Mononuclear cell (primary cell): ENCODE measurements at regions not wholly inside any gene's neighbourhood (a gene's known extent, or its start where the extent isn't known, plus 50 kb on each side); places are given as distances from the start of the nearest gene placed in this dataset.
"Not testable (repeated sequence)": the region's sequence is repeated elsewhere in the genome, so short reads cannot be mapped to it uniquely, and the experiment has no call there.

ENCODE experiments used
- H3K27me3 ChIP-seq: 2 replicates; pipeline ENCODE4 v1.6.0; 2011; ENCODE audit warnings: low read length, control low read depth; ENCODE audit not compliant: insufficient read depth
- H3K4me1 ChIP-seq: 2 replicates; pipeline ENCODE4 v1.5.1; 2011; ENCODE audit warnings: mild to moderate bottlenecking, low read length, control low read depth; ENCODE audit not compliant: insufficient read depth
- H3K4me3 ChIP-seq: 2 replicates; pipeline ENCODE4 v1.5.1; 2011; ENCODE audit warnings: mild to moderate bottlenecking, low read length, moderate library complexity
- H3K9me3 ChIP-seq: 2 replicates; pipeline ENCODE4 v1.5.1; 2011; ENCODE audit warnings: low read depth, mild to moderate bottlenecking, control low read depth, low read length

DNA sequence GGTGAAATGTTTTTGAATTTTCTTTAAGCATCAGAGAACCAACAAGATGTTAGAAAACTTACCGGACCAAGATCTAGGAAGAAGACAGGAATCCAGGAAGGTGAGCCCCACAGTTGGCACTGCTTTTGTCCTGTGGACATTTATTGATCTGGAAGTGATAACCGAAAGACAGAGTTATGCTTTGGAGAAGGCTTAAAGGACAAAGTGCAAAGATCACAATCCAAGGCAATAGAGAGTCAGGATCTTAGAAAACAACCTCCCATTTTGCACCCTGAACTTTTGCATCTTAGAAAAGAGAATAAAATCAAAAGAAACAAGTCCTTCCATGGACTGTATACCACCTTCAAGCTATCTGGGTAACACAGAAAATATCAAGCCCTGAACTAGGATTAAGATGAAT, 129.4 kb upstream of the SRD5A2 start:
- Histone ChIP-seq H3K9me3 (no peaks in the 10 kb centered on the region), H3K4me1 (no peaks in the 10 kb centered on the region), H3K4me3 (no peak overlapping the region)

DNA sequence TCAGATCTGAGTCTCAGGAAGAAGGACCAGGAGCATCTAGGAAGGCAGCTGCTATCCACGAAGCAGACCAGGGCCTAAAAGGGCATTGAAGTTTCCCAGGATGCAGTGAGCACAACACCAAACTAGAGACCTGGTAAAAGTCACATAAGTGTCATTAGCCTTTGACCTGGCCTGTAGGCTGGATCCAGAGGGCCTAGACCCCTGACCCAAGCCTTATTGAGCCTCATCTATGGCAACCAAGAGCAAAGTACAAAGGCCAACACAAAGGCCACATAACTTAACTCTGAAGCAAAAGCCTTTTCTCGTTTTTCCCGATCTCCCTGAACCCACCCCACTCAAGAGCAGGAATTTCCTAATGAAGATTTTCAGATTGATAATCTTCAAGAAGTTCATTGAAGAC, 127.3 kb upstream of the SRD5A2 start:
- Histone ChIP-seq H3K27me3 (no peaks in the 10 kb centered on the region), H3K9me3 (no peaks in the 10 kb centered on the region), H3K4me3 (no peak overlapping the region), H3K4me1 (no peaks in the 10 kb centered on the region)

More for the DNA sequence above, 129.4 kb upstream of the SRD5A2 start:
- H3K27me3 ChIP-seq: peaks cover 3% of the 10 kb centered on the region

DNA sequence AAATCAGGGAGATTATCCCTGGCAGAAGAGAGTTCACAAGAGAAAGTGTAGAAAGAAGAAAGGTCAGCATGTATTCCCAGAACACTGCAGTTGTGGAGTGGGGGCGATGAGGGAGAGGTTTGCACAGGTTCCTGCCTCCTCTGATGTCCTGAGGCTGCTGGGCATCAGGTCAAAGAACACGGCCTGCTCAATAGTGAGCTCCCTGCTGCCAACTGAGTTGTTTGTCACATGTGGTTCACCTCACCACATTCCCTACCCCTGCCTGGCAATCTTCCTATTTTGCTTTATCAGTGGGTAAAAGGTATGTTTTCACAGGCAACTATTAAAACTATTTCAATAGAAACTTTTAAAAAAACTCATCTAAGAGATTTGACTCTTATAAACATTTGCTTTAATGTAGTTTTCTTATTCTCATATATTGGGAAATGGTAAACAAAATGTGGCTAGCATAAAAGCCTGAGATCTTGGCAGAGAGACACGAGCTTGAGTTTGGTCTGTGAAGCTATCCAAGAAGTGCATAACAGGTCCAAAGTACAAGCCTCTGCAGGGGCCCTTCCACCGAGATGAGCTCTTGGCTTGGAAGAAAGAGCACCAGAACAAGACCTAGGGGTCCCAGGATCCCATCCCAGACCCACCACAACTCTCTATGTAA, 123.9 kb upstream of the SRD5A2 start:
- no peaks in the 10 kb centered on the region for H3K4me1 ChIP-seq
- peaks cover 5% of the 10 kb centered on the region for H3K9me3 ChIP-seq
- H3K27me3 ChIP-seq: no peaks in the 10 kb centered on the region
- H3K4me3 ChIP-seq: no peak overlapping the region

- H3K4me3 ChIP-seq: no peak overlapping the region
- H3K4me1 ChIP-seq: no peaks in the 10 kb centered on the region
- H3K9me3 ChIP-seq: peaks cover 18% of the 10 kb centered on the region
- no peaks in the 10 kb centered on the region for H3K27me3 ChIP-seq
Observed at GRCh38 chr2:31703253-31703652, 122.5 kb upstream of the SRD5A2 start.

- Histone ChIP-seq H3K4me1 (no peaks in the 10 kb centered on the region), H3K4me3 (no peak overlapping the region), H3K9me3 (peaks cover 53% of the 10 kb centered on the region), H3K27me3 (no peaks in the 10 kb centered on the region)
Observed at GRCh38 chr2:31698722-31699121, 118.0 kb upstream of the SRD5A2 start.

GRCh38 chr2:31696068-31696467, 115.3 kb upstream of the SRD5A2 start:
- Histone ChIP-seq H3K9me3 (peaks cover 69% of the 10 kb centered on the region), H3K4me1 (no peaks in the 10 kb centered on the region), H3K27me3 (no peaks in the 10 kb centered on the region), H3K4me3 (no peak overlapping the region)

- no peaks in the 10 kb centered on the region for H3K4me1 ChIP-seq
- H3K27me3 ChIP-seq: no peaks in the 10 kb centered on the region
- H3K9me3 ChIP-seq: peaks cover 66% of the 10 kb centered on the region
- H3K4me3 ChIP-seq: no peak overlapping the region
Observed at GRCh38 chr2:31694444-31694843, 113.7 kb upstream of the SRD5A2 start.

- H3K9me3 ChIP-seq: peaks cover 62% of the 10 kb centered on the region
- H3K4me3 ChIP-seq: no peak overlapping the region
- H3K27me3 ChIP-seq: no peaks in the 10 kb centered on the region
- no peaks in the 10 kb centered on the region for H3K4me1 ChIP-seq
Observed at GRCh38 chr2:31693882-31694281, 113.1 kb upstream of the SRD5A2 start.

GRCh38 chr2:31688282-31688681, 107.5 kb upstream of the SRD5A2 start:
- Histone ChIP-seq H3K27me3 (no peaks in the 10 kb centered on the region), H3K4me1 (no peaks in the 10 kb centered on the region), H3K9me3 (peaks cover 16% of the 10 kb centered on the region), H3K4me3 (no peak overlapping the region)

GRCh38 chr2:31683506-31683905, 102.8 kb upstream of the SRD5A2 start:
- H3K4me3 ChIP-seq, H3K4me1 ChIP-seq, H3K27me3 ChIP-seq, H3K9me3 ChIP-seq: not testable (repeated sequence)

DNA sequence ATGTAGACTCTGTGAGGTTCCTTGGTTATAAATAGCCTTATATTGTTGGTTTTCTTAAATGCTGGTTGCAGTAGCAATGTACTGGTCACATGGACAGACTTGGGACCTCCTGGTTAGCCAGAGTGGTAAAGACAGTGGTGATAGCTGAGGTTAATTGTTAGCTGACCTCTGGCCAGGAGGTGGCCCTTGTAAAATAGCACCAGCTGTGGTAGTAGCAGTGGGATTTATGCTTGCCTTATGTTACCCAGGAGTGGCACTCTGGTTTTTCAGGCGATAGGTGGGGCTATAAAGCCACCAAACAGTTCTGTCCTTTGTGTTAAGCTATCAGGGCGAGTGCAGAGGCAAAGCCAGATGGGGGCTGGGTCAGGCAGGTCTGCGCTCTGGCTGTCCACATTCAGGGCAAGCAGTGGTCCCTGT, 94.8 kb upstream of the SRD5A2 start:
- Histone ChIP-seq H3K9me3 (peaks cover 18% of the 10 kb centered on the region), H3K27me3 (peaks cover 2% of the 10 kb centered on the region), H3K4me3 (no peak overlapping the region), H3K4me1 (no peaks in the 10 kb centered on the region)

DNA sequence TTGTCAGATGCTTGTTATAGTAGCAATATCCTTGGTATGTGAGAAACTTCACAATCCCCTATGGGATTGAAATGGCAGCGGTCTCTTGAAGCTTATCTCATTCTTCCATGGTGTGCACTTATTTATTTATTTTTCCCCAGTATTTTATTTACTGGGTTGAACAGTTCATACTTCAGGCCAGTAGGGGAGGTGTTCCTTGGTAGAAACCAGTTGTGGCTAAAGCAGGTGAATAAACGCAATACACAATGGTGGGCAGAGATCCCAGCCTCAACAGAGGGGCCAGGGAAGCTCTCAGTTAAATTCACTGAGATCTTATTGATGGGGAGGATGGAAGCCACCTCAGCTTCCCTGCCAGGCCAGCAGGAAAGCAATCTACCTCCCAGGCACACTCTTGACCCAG, 93.7 kb upstream of the SRD5A2 start:
- H3K4me3 ChIP-seq: no peak overlapping the region
- peaks cover 2% of the 10 kb centered on the region for H3K27me3 ChIP-seq
- no peaks in the 10 kb centered on the region for H3K4me1 ChIP-seq
- peaks cover 18% of the 10 kb centered on the region for H3K9me3 ChIP-seq

DNA sequence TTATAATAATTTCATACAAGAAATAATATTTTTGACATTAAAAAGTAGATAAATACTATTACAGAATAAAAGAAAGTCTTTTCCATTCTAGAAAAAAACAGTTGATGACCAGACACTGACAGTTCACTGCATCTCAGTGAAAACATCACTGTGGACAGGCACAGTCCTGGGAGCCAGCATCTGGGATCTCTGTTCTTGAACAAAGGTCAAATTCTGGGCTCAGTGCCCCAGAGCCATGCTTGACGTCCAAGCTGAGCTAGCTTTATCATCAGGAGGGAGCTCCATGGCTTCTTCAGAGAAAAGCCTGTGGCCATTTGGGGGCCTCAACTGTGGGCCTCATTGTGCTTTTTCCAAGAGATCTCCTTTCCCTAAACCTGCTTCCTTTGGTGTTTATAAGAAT, 86.1 kb upstream of the SRD5A2 start:
- peaks cover under 1% of the 10 kb centered on the region for H3K9me3 ChIP-seq
- no peak overlapping the region for H3K4me3 ChIP-seq
- H3K4me1 ChIP-seq: no peaks in the 10 kb centered on the region
- no peaks in the 10 kb centered on the region for H3K27me3 ChIP-seq

GRCh38 chr2:31664949-31665724, 84.4 kb upstream of the SRD5A2 start:
- no peaks in the 10 kb centered on the region for H3K27me3 ChIP-seq
- H3K4me1 ChIP-seq: no peaks in the 10 kb centered on the region
- H3K9me3 ChIP-seq: no peaks in the 10 kb centered on the region
- no peak overlapping the region for H3K4me3 ChIP-seq

DNA sequence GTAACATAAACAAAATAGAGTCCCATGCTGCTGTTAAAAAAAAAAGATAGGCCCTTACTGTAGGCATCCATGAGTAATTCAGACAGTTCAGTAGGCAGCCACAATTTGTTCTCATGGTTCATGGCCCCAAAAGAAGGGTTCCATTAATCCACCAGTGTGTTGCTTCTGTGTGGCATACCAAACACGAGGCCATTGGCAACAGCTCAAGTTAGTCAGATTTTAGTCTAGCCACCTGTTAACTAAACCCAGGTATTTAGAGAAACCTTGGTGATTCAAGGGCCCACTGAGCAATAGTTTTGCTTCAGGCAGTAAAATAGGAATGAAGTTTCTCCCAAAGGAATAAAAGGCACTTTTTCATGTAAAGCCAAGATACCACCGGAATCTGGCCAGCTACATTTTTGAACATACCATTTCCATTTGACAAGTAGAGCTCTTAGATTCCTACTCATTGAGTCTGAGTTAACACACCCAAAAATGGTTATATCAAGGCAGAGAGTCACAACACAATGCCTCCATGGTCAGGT, 80.1 kb upstream of the SRD5A2 start:
- no peak overlapping the region for H3K4me3 ChIP-seq
- H3K9me3 ChIP-seq: no peaks in the 10 kb centered on the region
- no peaks in the 10 kb centered on the region for H3K4me1 ChIP-seq
- no peaks in the 10 kb centered on the region for H3K27me3 ChIP-seq

DNA sequence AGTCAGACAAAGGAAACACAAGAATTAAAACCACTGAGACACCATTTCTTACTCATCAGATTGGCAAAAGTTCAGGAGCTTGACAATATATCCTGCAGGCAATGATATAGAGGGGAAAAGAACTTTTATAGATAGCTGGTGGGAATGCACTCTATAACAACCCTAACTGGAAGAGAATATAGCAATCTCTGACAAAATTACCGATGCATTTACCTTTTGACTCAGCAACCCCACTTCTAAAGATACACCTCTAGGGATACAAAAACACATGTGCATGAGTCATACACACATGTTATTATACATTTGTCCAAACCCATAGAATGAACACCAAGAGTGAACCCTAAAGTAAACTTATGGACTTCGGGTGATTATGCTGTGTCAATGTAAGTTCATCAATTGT, 79.4 kb upstream of the SRD5A2 start:
- H3K27me3 ChIP-seq: no peaks in the 10 kb centered on the region
- no peaks in the 10 kb centered on the region for H3K9me3 ChIP-seq
- no peak overlapping the region for H3K4me3 ChIP-seq
- no peaks in the 10 kb centered on the region for H3K4me1 ChIP-seq
